Caco-2 (cell line): ENCODE measurements at regions not wholly inside any gene's neighbourhood (a gene's known extent, or its start where the extent isn't known, plus 50 kb on each side); places are given as distances from the start of the nearest gene placed in this dataset.

Source experiments
- BruUV-seq: library from RNA; stranded (reverse); fragments of 400-500 nt; replicated peaks from 2 replicates; lab custom pipeline; 2021; lab: Mats Ljungman, UMichigan
- CTCF ChIA-PET: fragments of 300-600 bp; sonication (Branson Sonifier 250); formaldehyde crosslinking; loops from one replicate; lab custom pipeline; 2022; ENCODE audit warnings: antibody characterized with exemption; lab: Charles Lee
- POLR2A ChIA-PET: fragments of 300-600 bp; sonication (Branson Sonifier 250); formaldehyde crosslinking; loops from one replicate; lab custom pipeline; 2022; ENCODE audit warnings: antibody characterized with exemption; lab: Charles Lee
- DNase-seq, 2 experiments: peaks; one replicate each; pipeline versions ENCODE4 v3.0.0 to v3.0.0-alpha.2; 2020 to 2022
- H3K27me3 ChIP-seq: replicated peaks from 2 replicates; pipeline ENCODE4 v1.6.0; 2011; ENCODE audit warnings: low read length; ENCODE audit not compliant: control insufficient read depth, insufficient read depth
- H3K36me3 ChIP-seq: 2 replicates; pipeline ENCODE4 v1.5.1; 2011; ENCODE audit warnings: low read length; ENCODE audit not compliant: control insufficient read depth, insufficient read depth
- H3K4me1 ChIP-seq: fragments of 250-450 bp; sonication (Bioruptor Pico); 2 replicates; pipeline ENCODE4 v1.5.1; 2020; ENCODE audit warnings: mild to moderate bottlenecking
- H3K4me3 ChIP-seq: 2 replicates; pipeline ENCODE4 v1.5.1; 2011; ENCODE audit warnings: low read depth, mild to moderate bottlenecking, control low read depth, low read length
- H3K9me3 ChIP-seq: fragments of 250-450 bp; sonication (Bioruptor Pico); 2 replicates; pipeline ENCODE4 v1.5.1; 2020; ENCODE audit warnings: mild to moderate bottlenecking, moderate library complexity
- H3K27ac Mint-ChIP-seq: one replicate; pipeline ENCODE4 v1.8.0; 2022; ENCODE audit warnings: mixed read lengths; ENCODE audit not compliant: unreplicated experiment
- H3K27me3 Mint-ChIP-seq: one replicate; pipeline ENCODE4 v1.8.0; 2022; ENCODE audit warnings: mixed read lengths; ENCODE audit not compliant: insufficient read depth, unreplicated experiment
- H3K36me3 Mint-ChIP-seq: one replicate; pipeline ENCODE4 v1.8.0; 2022; ENCODE audit warnings: mild to moderate bottlenecking, mixed read lengths; ENCODE audit not compliant: insufficient read depth, unreplicated experiment
- H3K4me1 Mint-ChIP-seq: one replicate; pipeline ENCODE4 v1.8.0; 2022; ENCODE audit warnings: low read depth, mixed read lengths; ENCODE audit not compliant: unreplicated experiment
- H3K4me3 Mint-ChIP-seq: one replicate; pipeline ENCODE4 v1.8.0; 2022; ENCODE audit warnings: mild to moderate bottlenecking, moderate library complexity, mixed read lengths; ENCODE audit not compliant: unreplicated experiment
- H3K9me3 Mint-ChIP-seq: one replicate; pipeline ENCODE4 v1.8.0; 2022; ENCODE audit warnings: mixed read lengths; ENCODE audit not compliant: unreplicated experiment
- CTCF ChIP-seq, 2 experiments: fragments of 200-600 bp in 1 of 2; IDR thresholded peaks; 1 replicate in 1 of 2; 2 replicates in 1 of 2; pipeline versions ENCODE4 v1.5.1 to v1.8.0; 2011 to 2022; ENCODE audit warnings: antibody characterized with exemption in 1 of 2, control low read depth in 1 of 2, inconsistent platforms in 1 of 2, low read depth in 1 of 2, low read length in 1 of 2, mild to moderate bottlenecking in 1 of 2, moderate library complexity in 1 of 2; ENCODE audit not compliant: insufficient read depth in 1 of 2, severe bottlenecking in 1 of 2, unreplicated experiment in 1 of 2
- intact Hi-C: fragments of 100-400 bp; cut with micrococcal nuclease; formaldehyde crosslinking; loops from one replicate; pipeline ENCODE4 v1.10.0; 2022; ENCODE audit not compliant: unreplicated experiment

GRCh38 chr15:47500842-47501241, 216.5 kb upstream of the SEMA6D start:
- H3K4me3 Mint-ChIP-seq: no peak overlapping the region
- ChIA-PET POLR2A (no interaction called here), CTCF (no interaction called here)
- DNase-seq: no peak
- peaks cover 3% of the 10 kb centered on the region for H3K27me3 Mint-ChIP-seq
- no peaks in the 10 kb centered on the region for H3K27me3 ChIP-seq
- H3K9me3 Mint-ChIP-seq: no peaks in the 10 kb centered on the region
- intact Hi-C loops: no loop called here
- no TSS peak for BruUV-seq
- no peak overlapping the region for H3K27ac Mint-ChIP-seq
- no peak overlapping the region for H3K4me3 ChIP-seq
- H3K4me1 Mint-ChIP-seq: no peaks in the 10 kb centered on the region
- no peaks in the 10 kb centered on the region for H3K36me3 Mint-ChIP-seq
- no peaks in the 10 kb centered on the region for H3K36me3 ChIP-seq
- TF ChIP-seq CTCF (IDR thresholded peaks at IDR 0.05; ENCODE audit: insufficient read depth in 1 of 2, low read depth in 1 of 2, low read length in 1 of 2, severe bottlenecking in 1 of 2, unreplicated experiment in 1 of 2): no peak
- no peaks in the 10 kb centered on the region for H3K4me1 ChIP-seq
- no peaks in the 10 kb centered on the region for H3K9me3 ChIP-seq

GRCh38 chr15:47502041-47502440, 215.3 kb upstream of the SEMA6D start:
- no peak for TF ChIP-seq CTCF (IDR thresholded peaks at IDR 0.05; ENCODE audit: insufficient read depth in 1 of 2, low read depth in 1 of 2, low read length in 1 of 2, severe bottlenecking in 1 of 2, unreplicated experiment in 1 of 2)
- Histone ChIP-seq H3K4me1 (no peaks in the 10 kb centered on the region), H3K9me3 (no peaks in the 10 kb centered on the region), H3K4me3 (no peak overlapping the region), H3K36me3 (no peaks in the 10 kb centered on the region), H3K27me3 (no peaks in the 10 kb centered on the region)
- peaks cover 3% of the 10 kb centered on the region for H3K27me3 Mint-ChIP-seq
- H3K4me1 Mint-ChIP-seq: no peaks in the 10 kb centered on the region
- H3K9me3 Mint-ChIP-seq: no peaks in the 10 kb centered on the region
- BruUV-seq: no TSS peak
- no peak overlapping the region for H3K4me3 Mint-ChIP-seq
- H3K36me3 Mint-ChIP-seq: no peaks in the 10 kb centered on the region
- intact Hi-C loops: no loop called here
- ChIA-PET POLR2A (no interaction called here), CTCF (no interaction called here)
- no peak overlapping the region for H3K27ac Mint-ChIP-seq
- no peak for DNase-seq

GRCh38 chr15:47503876-47504275, 213.4 kb upstream of the SEMA6D start:
- no peak for DNase-seq
- Histone ChIP-seq H3K27me3 (no peaks in the 10 kb centered on the region), H3K9me3 (no peaks in the 10 kb centered on the region), H3K4me1 (no peaks in the 10 kb centered on the region), H3K4me3 (no peak overlapping the region), H3K36me3 (no peaks in the 10 kb centered on the region)
- Mint-ChIP-seq H3K27me3 (peaks cover 3% of the 10 kb centered on the region), H3K4me1 (no peaks in the 10 kb centered on the region), H3K9me3 (no peaks in the 10 kb centered on the region), H3K27ac (no peak overlapping the region), H3K4me3 (no peak overlapping the region), H3K36me3 (no peaks in the 10 kb centered on the region)
- no peak for TF ChIP-seq CTCF (IDR thresholded peaks at IDR 0.05; ENCODE audit: insufficient read depth in 1 of 2, low read depth in 1 of 2, low read length in 1 of 2, severe bottlenecking in 1 of 2, unreplicated experiment in 1 of 2)
- ChIA-PET POLR2A (no interaction called here), CTCF (no interaction called here)
- BruUV-seq: no TSS peak
- intact Hi-C loops: no loop called here
